ENCODE measurements at regions not wholly inside any gene's neighbourhood (a gene's known extent, or its start where the extent isn't known, plus 50 kb on each side); places are given as distances from the start of the nearest gene placed in this dataset.

GRCh38 chr1:221555689-221556433 is 186.0 kb downstream of the DUSP10 start:
- Histone ChIP-seq H2AFZ (ENCODE audit: low read length) (no peak overlapping the region), H3K4me3 (replicated peaks in 1 of 4; ENCODE audit: control extremely low read depth in 1 of 4, insufficient read depth in 1 of 4, low read depth in 3 of 4, low read length in 4 of 4) (no peak overlapping the region), H3K79me2 (ENCODE audit: control insufficient read depth, insufficient read depth, low read length) (no peaks in the 10 kb centered on the region), H3K36me3 (ENCODE audit: control insufficient read depth, insufficient read depth, low read length) (no peaks in the 10 kb centered on the region), H4K20me1 (ENCODE audit: control insufficient read depth, extremely low read depth, insufficient read depth, low read length) (no peaks in the 10 kb centered on the region), H3K27me3 (ENCODE audit: control insufficient read depth, insufficient read depth, low read length) (no peaks in the 10 kb centered on the region), H3K4me2 (ENCODE audit: extremely low read depth, insufficient read depth, low read length) (no peak overlapping the region), H3K27ac (ENCODE audit: insufficient read depth, low read length) (no peak overlapping the region), H3K4me1 (ENCODE audit: control insufficient read depth, extremely low read depth, insufficient read depth, low read length) (no peaks in the 10 kb centered on the region), H3K9ac (ENCODE audit: insufficient read depth, low read length) (no peak overlapping the region), H3K9me3 (ENCODE audit: control insufficient read depth, insufficient read depth, low read depth, low read length) (no peaks in the 10 kb centered on the region)
- TF ChIP-seq, protein P1, sequence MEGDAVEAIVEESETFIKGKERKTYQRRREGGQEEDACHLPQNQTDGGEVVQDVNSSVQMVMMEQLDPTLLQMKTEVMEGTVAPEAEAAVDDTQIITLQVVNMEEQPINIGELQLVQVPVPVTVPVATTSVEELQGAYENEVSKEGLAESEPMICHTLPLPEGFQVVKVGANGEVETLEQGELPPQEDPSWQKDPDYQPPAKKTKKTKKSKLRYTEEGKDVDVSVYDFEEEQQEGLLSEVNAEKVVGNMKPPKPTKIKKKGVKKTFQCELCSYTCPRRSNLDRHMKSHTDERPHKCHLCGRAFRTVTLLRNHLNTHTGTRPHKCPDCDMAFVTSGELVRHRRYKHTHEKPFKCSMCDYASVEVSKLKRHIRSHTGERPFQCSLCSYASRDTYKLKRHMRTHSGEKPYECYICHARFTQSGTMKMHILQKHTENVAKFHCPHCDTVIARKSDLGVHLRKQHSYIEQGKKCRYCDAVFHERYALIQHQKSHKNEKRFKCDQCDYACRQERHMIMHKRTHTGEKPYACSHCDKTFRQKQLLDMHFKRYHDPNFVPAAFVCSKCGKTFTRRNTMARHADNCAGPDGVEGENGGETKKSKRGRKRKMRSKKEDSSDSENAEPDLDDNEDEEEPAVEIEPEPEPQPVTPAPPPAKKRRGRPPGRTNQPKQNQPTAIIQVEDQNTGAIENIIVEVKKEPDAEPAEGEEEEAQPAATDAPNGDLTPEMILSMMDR (conservative IDR thresholded peaks at IDR 0.05 in 1 of 2, IDR thresholded peaks at IDR 0.05 in 1 of 2; ENCODE audit: low read depth in 1 of 2, low read length in 2 of 2): no peak
- no peak for TF ChIP-seq EZH2 (IDR thresholded peaks at IDR 0.05; ENCODE audit: low read length, missing control alignments)
- no peak for DNase-seq (ENCODE audit: low read depth in 2 of 2)

DNA sequence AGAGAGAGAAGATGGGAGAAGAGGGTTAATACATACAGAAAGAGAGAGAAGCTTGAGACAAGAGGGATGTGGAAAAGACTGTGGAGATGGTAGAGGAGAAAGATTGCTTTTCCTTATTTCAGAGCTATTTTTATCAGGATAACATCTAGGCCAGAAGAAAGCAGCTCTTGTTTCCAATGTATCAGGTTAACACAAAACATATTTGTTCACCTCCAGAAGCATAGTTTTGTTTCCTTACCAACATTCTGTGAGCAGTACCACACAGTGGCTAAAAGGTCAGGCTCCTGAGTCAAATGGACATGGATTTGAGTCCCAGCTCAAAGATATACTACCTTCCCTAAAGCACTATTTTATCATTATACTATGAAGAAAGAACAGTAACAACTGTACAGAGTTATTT is 185.5 kb downstream of the DUSP10 start:
- no peak for DNase-seq (ENCODE audit: low read depth in 2 of 2)
- no peaks in the 10 kb centered on the region for H3K4me1 ChIP-seq (ENCODE audit: control insufficient read depth, extremely low read depth, insufficient read depth, low read length)
- no peak overlapping the region for H3K9ac ChIP-seq (ENCODE audit: insufficient read depth, low read length)
- no peak overlapping the region for H3K27ac ChIP-seq (ENCODE audit: insufficient read depth, low read length)
- H3K4me3 ChIP-seq (replicated peaks in 1 of 4; ENCODE audit: control extremely low read depth in 1 of 4, insufficient read depth in 1 of 4, low read depth in 3 of 4, low read length in 4 of 4): no peak overlapping the region
- no peaks in the 10 kb centered on the region for H4K20me1 ChIP-seq (ENCODE audit: control insufficient read depth, extremely low read depth, insufficient read depth, low read length)
- H3K4me2 ChIP-seq (ENCODE audit: extremely low read depth, insufficient read depth, low read length): no peak overlapping the region
- H3K9me3 ChIP-seq (ENCODE audit: control insufficient read depth, insufficient read depth, low read depth, low read length): no peaks in the 10 kb centered on the region
- no peaks in the 10 kb centered on the region for H3K27me3 ChIP-seq (ENCODE audit: control insufficient read depth, insufficient read depth, low read length)
- H2AFZ ChIP-seq (ENCODE audit: low read length): no peak overlapping the region
- no peaks in the 10 kb centered on the region for H3K79me2 ChIP-seq (ENCODE audit: control insufficient read depth, insufficient read depth, low read length)
- no peaks in the 10 kb centered on the region for H3K36me3 ChIP-seq (ENCODE audit: control insufficient read depth, insufficient read depth, low read length)
- TF ChIP-seq EZH2 (IDR thresholded peaks at IDR 0.05; ENCODE audit: low read length, missing control alignments): no peak
- TF ChIP-seq, protein P1 (conservative IDR thresholded peaks at IDR 0.05 in 1 of 2, IDR thresholded peaks at IDR 0.05 in 1 of 2; ENCODE audit: low read depth in 1 of 2, low read length in 2 of 2): no peak

- no peak overlapping the region for H3K9ac ChIP-seq (ENCODE audit: insufficient read depth, low read length)
- no peak for DNase-seq (ENCODE audit: low read depth in 2 of 2)
- H3K27me3 ChIP-seq (ENCODE audit: control insufficient read depth, insufficient read depth, low read length): no peaks in the 10 kb centered on the region
- no peaks in the 10 kb centered on the region for H3K9me3 ChIP-seq (ENCODE audit: control insufficient read depth, insufficient read depth, low read depth, low read length)
- H3K4me1 ChIP-seq (ENCODE audit: control insufficient read depth, extremely low read depth, insufficient read depth, low read length): no peaks in the 10 kb centered on the region
- H3K79me2 ChIP-seq (ENCODE audit: control insufficient read depth, insufficient read depth, low read length): no peaks in the 10 kb centered on the region
- no peak overlapping the region for H3K27ac ChIP-seq (ENCODE audit: insufficient read depth, low read length)
- H3K4me2 ChIP-seq (ENCODE audit: extremely low read depth, insufficient read depth, low read length): no peak overlapping the region
- no peak overlapping the region for H3K4me3 ChIP-seq (replicated peaks in 1 of 4; ENCODE audit: control extremely low read depth in 1 of 4, insufficient read depth in 1 of 4, low read depth in 3 of 4, low read length in 4 of 4)
- no peak overlapping the region for H2AFZ ChIP-seq (ENCODE audit: low read length)
- H3K36me3 ChIP-seq (ENCODE audit: control insufficient read depth, insufficient read depth, low read length): no peaks in the 10 kb centered on the region
- H4K20me1 ChIP-seq (ENCODE audit: control insufficient read depth, extremely low read depth, insufficient read depth, low read length): no peaks in the 10 kb centered on the region
- TF ChIP-seq, protein P1 (conservative IDR thresholded peaks at IDR 0.05 in 1 of 2, IDR thresholded peaks at IDR 0.05 in 1 of 2; ENCODE audit: low read depth in 1 of 2, low read length in 2 of 2): no peak
- no peak for TF ChIP-seq EZH2 (IDR thresholded peaks at IDR 0.05; ENCODE audit: low read length, missing control alignments)
These were observed 184.9 kb downstream of the DUSP10 start for GRCh38 chr1:221557013-221557412.
